Cerebellar nuclear complex (tissue), 1 donor: ENCODE measurements at regions not wholly inside any gene's neighbourhood (a gene's known extent, or its start where the extent isn't known, plus 50 kb on each side); places are given as distances from the start of the nearest gene placed in this dataset.

ENCODE experiments used
- DNase-seq, 2 experiments: peaks; one replicate each; lab custom pipeline; 2025; lab: John Stamatoyannopoulos, UW

DNA sequence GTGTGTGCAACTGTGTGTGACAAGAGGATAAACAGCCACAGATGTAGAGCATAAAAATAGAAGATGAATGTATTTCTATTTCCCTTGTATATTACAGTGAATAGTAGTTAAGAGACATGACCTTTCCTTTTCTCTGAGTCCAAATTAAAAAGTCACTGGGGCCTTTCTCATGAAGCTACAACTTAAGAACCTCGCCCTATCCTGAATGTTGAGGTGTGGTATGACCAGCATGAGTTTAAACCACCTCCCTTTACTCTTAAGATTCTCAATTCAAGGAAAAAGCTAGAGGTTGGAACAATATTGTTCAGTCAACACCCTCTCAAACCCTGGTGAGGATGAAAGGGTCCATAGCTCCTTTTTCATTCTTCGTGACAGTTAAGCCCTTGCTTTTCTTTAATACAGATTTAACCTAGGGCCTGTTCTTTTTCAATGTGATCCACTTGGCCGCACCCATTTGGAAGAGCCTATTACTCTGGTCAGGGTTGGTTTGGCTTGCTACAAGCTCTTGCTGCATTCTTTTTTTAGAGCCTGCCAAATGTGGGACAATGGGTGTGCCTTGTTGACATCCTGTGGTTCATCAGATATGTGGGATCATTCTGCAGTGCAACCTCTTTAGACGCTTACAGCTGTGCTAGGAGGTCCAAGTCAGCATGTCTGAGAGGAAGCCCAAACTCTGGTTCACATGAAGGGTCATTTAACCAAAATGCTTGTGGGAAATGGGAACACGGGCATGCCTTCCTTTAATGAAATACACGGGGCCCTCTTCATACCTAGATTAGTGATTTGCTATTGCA, 290.0 kb downstream of the HAO1 start:
- DNase-seq = no peak

DNA sequence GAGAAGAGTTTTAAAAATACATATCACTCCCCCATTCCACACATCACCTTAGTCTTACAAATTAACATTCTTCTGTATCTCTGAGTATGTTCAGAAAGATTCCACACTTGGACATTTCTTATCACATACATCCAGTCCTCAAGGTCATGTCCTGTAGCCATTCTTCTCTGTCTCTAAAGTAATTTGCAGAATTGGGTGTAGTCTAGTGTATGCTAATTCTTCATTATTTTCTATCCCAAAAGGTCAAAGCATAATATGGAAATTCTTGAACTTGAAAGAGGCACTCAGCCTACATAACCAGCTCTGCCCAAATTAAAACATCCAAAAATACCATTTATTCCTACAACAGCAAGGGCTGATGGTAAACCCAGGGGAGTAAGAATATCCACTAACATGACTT, 286.0 kb downstream of the HAO1 start:
- no peak for DNase-seq

DNA sequence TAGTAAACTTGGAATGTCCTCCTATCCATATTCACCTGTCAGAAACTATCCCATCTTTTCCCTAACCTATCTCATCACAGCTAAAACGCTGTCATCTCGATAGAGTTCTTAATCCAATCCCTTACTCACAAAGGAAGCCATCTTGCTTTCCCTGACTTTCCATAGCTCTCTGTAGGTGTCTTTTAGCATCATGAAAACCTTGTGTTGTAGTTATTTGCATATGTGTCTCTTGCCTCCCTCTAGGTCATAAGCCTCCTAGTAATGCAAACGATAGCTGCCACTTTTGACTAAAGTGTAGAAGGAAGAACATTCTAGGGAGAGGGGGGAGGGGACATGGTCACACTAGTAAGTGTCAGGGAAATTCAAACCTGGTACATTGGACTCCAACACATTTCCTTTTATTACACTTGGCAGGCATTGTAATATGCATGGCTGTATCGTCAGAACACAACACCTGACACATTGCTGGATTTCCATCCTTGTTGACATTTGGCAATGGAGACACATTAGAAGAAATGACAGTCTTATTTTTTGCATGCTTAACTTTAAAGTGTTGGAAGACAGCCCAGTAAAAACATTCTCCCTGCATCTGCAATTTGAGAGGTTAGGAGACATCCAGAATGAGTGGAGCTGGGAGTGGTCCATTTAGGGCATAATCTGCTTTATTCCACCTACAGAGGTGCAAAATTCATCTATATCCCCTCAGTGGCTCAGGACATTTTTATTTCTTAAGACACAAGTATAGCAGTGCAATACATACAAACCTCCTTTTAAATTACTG, 283.4 kb downstream of the HAO1 start:
- DNase-seq = no peak

DNA sequence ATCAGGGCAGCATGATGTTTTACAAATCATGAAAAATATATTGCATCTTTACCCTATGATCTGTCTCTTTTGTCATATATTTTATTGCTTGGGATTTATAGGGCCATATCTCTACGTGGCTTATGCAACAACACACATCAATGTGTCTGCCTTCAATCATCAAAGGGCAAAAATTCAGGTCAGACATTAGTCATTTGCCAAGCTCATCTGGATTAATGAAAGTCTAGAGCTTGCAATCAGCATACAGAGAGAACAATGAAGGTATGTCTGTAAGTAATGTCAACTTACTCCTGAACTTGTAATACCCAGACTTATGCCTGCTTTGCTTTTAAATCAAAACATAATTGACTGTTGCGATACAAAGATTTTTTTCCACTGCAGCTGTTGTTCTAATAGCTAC, 282.7 kb downstream of the HAO1 start:
- DNase-seq = no peak

DNA sequence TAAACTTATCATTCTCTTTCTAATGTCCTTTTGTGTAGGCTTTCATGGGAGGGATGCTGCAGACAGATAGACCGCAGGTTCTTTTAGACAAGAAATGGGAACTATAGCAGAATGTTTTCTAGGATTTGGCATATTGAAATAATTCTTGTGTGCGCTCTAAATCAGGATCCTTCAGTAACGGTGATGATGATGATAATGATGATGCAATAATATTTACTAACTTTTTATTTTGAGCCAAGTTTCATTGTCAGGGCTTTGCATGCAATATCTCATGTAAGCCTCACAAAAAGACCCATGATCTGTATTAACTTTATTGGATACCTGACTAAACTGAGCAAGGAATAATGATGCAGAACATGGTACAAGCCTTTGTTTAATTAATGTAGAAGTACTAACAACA, 280.1 kb downstream of the HAO1 start:
- DNase-seq = no peak

DNA sequence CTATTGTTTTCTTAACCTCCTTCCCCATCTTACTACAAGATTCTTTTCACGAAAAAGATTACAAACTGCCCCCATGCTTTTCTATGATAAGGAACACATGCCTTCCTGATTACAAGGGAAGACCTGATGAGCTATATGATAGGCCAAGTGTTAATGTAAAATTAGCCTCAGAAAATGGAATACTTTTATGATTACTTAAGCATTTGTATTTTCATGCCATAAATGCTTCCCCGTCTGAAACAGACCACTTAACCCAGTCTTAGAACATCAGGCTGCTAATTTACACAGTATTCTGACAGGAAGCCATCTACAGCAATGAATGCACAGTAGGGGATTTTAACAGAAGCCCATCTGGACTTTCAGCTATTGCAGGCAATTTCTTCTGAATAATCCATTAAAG, 274.9 kb downstream of the HAO1 start:
- DNase-seq = no peak

DNA sequence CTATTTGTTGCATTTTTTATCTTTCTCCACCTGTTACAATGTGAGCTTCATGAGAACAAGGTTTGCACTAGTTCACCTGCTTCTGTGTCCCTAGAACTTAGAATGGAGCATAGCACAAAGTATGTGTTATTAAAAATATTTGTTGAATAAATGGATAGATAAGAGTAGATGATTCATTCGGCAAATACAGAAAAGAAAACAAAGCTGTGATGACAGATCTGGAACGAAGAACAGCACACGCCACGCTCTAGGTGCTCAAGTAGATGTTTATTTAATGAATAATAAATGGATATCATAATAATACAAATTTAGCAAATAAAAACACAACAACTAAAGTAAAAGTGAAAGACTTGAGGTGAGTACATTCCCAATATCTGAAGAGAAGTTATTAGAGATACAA, 273.1 kb downstream of the HAO1 start:
- DNase-seq = no peak

DNA sequence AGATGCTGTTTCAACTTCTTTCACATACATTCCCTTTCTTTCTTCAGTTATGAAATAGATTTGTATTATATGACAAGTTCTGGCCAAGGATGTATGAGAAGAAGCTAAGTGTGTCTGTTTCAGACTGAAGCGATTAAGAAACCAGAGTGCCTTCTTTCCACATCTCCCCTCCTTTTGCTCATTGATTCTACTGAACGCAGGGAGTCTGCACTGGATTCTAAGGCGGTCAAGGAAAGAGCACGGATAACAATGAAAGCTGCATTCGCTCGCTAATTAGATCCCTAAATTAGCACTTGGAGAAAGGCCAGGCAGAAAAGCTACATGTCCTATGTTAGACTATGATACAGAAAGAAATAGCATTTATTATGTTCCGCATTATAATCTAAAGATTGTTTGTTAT, 267.7 kb downstream of the HAO1 start:
- no peak for DNase-seq

DNA sequence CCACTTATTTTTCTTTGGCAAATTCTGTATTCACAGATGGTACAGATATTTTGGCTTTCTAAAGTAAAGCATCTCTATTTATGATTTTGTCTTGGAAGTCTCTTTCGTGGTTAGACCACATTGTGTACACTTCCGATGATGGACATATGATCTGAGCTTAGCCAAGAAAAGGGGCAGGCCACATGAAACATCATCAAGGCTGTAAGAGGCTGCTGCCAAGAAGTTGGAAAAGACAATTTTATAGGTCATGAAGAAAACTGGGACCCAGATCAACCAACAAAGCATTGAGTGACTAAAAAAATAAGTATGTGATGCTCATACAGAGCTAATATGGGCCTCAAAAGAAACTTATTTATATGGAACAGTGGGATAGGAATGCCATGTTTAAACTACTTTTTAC, 266.4 kb downstream of the HAO1 start:
- DNase-seq = no peak

DNA sequence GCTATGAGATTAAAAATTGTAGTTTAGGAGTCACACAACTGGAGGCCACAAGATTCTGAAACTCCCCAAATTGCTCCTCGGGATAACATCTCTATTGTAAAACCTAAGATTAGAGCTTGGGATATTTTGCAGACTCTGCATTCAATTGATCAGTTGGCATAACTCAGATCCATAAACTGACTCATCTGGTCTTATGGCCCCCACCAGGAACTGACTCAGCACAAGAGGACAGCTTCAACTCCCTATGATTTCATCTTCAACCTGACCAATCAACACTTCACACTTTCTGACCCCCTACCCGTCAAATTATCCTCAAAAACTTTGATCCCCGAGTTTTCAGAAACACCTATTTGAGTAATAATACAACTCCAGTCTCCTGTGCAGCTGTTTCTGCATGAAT, 257.3 kb downstream of the HAO1 start:
- no peak for DNase-seq

DNA sequence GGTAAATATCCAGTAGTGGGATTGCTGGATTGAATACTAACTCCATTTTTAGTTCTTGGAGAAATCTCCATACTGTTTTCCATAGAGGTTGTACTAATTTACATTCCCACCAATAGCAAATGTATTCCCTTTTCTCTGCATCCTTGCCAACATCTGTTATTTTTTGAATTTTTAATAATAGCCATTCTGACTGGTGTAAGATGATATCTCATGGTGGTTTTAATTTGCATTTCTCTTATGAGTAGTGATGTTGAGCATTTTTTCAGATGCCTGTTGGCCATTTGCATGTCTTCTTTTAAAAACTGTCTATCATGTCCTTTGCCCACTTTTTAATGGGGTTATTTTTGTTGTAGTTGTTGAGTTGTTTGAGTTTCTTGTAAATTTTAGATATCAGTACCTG, 253.2 kb downstream of the HAO1 start:
- no peak for DNase-seq

DNA sequence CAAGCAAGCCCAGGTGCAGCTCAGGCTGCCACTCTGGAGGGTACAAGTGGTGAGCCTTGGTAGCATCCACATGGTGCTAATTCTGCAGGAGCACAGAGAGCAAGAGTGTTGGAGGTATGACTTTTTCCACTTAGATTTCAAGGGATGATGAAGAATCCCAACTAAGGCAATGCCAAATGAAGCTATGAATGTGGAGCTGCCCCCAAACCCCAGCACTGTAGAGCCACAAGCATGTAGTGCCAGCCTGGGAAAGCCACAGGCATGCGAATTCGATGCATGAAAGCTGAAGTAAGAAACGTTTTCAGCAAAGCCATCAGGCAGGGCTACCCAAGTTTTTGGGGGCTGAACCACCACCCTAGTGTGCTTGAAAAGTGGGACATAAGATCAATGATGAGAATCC, 251.1 kb downstream of the HAO1 start:
- DNase-seq = no peak

DNA sequence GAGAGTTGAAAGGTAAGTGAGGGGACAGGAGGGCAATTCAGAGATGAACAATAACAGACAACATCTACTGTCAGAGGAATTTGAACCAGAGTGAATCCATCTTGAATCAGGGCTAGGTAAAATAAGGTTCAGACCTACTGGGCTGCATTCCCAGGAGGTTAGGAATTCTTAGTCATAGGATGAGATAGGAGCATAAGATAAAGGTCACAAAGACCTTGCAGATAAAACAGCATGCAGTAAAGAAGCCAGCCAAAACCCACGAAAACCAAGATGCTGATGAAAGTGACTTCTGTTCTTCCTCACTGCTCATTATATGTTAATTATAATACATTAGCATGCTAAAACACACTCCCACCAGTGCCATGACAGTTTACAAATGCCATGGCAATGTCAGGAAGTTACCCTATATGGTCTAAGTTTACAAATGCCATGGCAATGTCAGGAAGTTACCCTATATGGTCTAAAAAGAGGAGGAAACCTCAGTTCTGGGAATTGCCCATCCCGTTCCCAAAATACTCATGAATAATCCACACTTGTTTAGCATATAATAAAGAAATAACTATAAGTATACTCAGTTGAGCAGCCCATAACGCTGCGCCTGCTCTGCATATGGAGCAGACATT, 248.5 kb downstream of the HAO1 start:
- DNase-seq = no peak

DNA sequence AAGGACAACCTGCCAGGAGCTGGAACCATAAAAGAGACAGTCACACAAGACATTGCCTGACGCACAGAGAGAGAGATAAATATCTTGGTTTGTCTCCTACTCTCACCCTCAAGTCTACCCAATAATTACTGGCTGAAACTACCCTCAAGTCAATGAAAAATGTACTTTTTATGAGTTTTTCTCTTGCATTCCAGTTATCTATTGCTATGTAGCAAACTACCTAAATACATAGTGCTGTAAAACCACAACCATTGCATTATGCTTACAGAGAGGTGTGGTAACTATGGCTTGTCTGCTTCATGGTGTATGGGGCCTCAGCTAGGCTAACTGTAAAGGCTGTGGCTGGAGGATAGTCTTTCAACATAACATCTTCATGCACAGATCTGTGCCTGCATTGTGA, 247.8 kb downstream of the HAO1 start:
- DNase-seq = no peak

DNA sequence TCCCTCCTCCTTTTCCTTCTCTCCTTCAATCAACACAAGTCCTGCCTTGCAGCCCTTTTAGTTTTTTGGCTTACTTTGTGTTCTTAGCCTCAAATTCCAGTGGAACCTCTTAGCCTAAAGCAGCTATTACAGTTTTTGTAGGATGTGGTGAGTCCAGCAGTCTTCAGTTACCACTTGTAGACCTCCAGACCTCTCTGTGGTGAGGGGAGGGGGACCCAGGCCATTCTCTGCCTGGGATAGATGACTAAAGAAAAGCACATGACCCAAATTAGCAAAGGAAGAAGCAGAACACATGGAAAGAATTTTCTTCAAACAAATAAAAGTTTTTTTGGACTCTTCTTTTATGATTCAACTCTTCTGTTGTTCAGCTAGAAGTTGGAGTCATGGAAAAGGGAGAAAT, 246.5 kb downstream of the HAO1 start:
- no peak for DNase-seq

DNA sequence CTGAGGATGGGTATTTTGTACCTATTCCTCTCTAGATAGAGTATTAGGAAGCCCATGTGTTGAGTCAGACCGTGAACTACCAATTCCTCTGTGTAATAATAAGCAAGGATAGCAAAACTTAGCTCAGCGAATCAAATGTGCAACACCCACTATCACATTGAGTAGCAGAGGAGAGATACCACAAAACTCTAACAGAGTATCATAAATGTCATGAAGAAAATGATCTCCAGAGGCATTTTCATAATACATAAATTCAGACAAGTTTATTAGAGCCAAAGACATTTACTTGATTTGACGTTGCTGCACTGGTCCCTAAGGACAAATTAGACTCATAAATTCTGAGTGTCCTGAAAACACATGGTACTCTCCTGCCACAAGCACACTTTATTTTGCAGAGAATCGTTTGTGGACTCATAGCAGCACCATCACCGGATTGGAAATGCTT, 245.2 kb downstream of the HAO1 start:
- DNase-seq = no peak

DNA sequence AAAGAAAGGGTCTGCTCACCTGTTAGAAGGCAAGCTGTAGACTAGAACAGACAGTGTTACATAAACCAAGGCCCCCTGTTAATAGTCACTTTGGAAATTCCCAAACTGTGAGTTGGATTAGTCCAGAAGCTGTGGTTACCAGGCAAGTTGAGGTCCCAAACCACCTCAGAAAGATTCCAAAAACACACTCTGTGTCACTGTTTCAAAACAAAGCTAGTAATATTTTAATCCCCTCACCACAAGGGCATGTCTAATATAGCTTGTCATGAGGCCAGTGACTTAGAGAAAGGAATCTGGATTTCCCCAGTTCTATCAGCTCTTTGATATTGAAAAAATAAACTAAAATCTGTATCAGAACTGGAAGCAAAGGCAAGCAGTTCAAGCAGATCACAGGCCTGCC, 244.6 kb downstream of the HAO1 start:
- no peak for DNase-seq

DNA sequence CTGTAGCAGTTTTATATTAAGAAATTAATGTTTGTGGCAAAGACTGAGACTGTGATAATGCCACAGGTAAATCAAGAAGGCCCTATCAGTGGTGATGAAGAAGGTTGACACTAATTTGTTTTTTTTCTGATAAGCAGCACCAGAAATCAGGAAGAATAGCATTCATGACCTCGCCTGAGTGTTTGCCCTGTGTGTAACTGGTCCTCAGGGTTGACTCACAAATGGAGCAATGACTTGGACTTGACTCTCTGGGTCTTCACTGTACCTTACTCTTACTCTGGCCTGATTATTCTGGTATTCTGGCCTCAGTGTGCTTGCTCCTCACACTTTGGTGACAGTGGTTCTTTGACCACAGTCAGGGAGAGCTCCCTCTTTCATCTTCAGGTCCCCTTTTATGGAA, 243.9 kb downstream of the HAO1 start:
- DNase-seq = no peak

DNA sequence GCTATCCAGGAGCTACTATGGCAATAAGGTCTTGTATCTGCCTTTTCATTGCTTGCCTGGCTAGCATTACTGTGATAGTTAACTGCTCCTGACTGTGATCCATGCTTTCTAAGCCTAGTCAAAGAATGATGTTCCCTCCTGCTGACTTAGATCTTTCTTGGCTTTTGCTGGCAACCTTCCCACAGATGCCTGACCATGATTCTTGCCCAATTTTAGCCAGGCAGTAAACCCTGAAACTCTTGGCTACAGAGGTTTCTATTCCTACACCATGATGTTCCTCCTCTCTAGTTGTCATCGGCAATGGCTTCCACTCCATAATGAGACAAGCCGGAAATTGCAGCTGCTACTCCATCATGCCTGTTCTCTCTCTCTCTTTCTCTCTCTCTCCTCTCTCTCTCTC, 238.1 kb downstream of the HAO1 start:
- DNase-seq = no peak

DNA sequence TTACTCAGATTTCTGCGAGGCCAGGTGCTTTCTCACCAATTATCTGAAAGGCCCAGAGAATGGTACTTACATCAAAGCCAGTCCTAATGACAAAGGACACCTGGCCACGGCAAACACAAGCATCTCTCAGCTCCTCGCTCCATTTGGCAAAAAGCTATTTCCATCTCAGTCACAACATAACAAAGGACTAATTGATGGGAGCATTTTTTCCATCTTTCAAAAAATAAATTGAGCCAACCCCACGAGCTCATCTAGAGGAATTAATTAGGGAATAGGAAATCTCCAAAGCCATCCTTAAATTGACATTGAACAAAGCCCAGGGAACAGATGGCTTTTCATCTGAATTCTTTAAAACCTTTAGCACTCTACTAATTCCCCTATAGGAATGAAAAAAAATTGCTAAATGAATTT, 236.7 kb downstream of the HAO1 start:
- no peak for DNase-seq

DNA sequence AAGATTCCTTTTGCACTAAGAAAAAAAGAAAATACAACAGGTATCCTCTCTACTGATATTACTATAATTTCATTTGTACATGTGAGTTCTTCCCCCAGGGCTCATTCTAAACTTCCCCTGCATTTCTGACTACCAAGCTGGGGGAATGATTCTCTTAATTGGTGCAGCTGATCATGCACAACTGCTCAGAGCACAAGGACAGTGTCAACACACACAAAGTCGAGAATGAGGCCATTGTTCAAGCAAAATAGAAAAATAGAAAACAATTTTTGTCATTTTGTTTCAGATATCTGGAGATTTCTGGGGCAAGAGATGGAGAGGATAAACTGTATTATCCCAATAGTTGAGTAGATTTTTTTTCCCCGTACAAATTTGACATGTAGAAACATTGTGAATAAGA, 236.3 kb downstream of the HAO1 start:
- DNase-seq = no peak

DNA sequence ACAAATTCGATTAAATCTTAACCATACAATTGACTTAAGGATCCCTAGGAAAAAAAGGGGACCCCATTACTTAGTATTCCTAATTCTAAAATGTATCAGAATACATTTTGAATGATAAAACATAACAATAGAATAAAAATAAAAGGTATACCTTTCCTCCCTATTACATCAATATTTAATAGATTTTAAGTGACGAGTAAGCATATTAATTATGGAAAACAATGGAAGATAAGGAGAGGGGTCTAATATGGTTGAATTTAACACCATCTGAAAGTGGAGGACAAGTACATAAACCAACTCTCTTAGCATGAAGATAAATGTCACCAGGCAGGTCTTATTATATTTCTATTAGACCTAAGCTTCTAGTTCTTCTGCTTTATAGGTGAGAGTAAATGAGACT, 232.1 kb downstream of the HAO1 start:
- DNase-seq = no peak

DNA sequence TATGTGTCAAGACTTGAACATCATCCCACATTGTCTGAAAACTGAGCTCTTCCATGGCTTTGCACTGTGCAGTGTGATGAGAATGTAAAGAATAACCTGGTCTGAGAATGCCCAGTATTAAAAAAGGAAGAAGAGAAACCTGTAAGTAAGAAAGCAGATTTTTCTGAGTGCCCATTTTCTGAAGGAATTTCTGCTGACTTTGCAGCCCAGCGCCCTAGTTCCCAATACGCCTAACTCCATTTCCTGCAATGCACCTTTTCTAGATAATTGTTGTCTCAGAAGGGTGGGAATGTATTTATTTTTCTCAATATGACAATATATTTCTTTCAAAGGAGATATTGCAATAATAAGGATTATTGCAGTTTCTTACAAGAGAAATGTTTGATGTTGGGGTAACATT, 231.5 kb downstream of the HAO1 start:
- no peak for DNase-seq
